GM21526 (cell line): ENCODE measurements at regions not wholly inside any gene's neighbourhood (a gene's known extent, or its start where the extent isn't known, plus 50 kb on each side); places are given as distances from the start of the nearest gene placed in this dataset.
"Not testable (repeated sequence)": the region's sequence is repeated elsewhere in the genome, so short reads cannot be mapped to it uniquely, and the experiment has no call there.

Source experiments
- ATAC-seq: cut with Tn5 transposase; IDR thresholded peaks from one replicate; pipeline ENCODE4 v1.9.1; 2021; ENCODE audit warnings: moderate library complexity; ENCODE audit not compliant: unreplicated experiment, low FRiP score

DNA sequence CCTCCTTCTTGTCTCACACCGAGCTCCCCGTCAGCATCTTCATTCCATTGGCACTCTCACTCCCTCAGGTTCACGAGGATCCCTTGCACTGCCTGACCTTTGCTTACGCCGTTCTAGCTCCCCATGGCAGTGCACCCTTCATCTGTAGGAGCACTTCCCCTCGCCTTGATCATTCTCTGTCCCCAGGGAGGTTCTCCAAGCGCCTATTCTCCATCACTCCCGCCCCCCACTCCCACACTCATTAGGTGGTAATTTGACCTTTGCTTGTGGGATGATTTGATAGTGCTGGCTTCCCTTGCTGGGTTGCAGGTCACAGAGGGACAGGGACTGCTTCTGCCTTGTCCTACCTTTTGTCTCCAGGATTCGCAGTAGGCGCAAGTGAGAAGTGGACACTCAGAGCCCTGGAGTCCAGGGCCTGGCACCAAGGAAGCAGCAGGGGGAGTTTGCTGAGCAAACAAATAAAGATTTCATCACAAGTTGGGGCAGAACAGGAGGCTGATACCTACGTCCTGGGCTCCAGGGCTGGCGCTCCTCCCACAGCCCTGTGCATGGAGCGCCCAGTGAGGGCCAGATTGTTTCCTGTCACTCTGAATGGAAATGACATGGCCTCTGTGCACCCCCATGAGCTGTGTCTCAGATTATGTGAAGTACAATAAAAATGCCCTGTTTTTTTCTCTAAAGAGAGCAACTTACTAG is 82.0 kb upstream of the RUNX3 start:
- no peak for ATAC-seq

- ATAC-seq = no peak
Measured at GRCh38 chr1:25011275-25011674, 81.2 kb upstream of the RUNX3 start.

- no peak for ATAC-seq
Measured at GRCh38 chr1:25009671-25010262, 79.7 kb upstream of the RUNX3 start.

- no peak for ATAC-seq
Measured at GRCh38 chr1:25008192-25008485, 78.1 kb upstream of the RUNX3 start.

GRCh38 chr1:25007390-25008191 is 77.5 kb upstream of the RUNX3 start:
- ATAC-seq = not testable (repeated sequence)

DNA sequence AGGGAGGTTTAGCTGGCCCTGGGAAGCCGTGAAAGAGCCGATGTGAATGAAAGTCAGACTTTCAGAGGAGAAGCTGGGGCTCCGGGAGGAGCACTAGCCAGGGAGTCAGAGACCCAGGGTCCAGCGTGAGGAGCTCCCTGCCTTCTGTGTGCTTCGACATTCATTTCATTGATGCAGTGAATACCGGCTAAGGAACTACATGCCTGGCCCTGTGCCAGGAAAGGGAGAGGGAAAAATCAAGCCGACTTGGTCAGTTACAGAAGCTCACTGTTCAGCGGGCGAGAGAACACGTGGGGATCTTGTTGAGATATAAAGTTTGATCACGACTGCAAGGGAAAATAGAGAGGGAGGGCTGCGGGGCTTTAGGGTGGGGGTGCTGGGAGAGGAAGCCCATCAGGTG is 76.7 kb upstream of the RUNX3 start:
- no peak for ATAC-seq

DNA sequence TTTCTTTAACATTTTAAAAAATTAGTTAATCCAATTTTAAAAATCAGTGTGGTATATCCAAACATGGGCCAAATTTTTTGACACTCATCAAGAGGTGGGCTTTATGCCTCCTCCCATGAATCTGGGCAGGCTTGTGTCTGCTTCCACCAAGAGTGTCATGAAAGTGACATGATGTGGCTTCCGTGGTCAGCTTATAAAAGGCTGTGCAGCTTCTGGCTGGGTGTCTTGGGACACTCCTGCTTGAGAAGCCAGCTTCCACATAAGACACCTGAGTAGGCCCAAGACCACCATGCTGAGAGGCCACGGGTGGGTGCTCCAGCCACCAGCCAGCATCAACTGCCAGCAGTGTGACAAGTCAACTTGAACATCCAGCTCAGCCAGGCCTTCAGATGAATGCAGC is 74.3 kb upstream of the RUNX3 start:
- ATAC-seq = no peak

DNA sequence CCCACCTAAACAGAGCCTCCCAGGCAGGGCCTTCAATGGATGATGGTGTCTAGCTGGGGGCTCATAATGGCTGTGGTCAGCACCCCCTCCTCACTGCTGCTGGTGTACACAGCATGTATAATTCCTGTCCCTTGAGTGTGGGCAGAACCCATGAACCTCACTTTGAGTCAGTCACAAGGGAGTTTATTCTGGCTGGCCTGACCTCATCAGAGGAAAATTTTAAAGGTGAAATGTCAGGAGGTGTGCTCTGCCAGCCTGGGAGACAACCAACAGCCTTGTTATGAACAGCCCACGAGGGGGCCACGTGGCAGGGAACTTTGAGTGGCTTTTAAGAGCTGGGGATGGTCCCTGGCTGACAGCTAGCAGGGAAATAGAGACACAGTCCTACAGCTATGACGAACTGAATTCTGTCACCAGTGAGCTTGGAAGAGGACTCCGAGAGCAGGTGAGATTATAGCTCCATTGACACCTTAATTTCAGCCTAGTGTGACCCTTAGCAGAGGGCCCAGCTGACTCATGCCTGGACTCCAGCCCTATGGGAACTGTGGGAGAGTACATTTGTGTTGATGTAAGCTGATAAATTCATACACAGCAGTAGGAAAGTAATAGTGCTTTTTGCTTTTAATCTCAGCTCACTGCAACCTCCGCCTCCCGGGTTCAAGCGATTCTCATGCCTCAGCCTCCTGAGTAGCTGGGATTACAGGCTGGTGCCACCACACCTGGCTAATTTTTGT is 73.5 kb upstream of the RUNX3 start:
- no peak for ATAC-seq

DNA sequence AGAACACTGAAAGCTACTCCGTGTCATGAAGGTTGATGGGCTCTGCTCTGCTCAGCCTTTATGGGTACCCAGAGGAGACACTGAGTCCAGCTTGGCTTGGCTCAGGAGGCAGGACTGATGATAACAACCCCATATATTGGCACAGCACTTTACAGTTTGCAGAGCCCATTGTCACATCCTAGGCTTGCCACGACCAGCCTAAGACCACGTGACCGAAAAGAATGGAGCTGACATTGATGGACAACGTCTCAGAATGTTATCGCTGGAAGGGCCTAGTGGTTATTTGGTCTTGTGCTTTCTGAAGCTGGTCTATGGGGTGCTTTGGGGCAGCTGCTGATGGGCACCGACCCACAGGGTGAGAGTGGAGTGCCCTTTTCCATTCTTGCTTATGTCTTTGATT is 72.9 kb upstream of the RUNX3 start:
- no peak for ATAC-seq

DNA sequence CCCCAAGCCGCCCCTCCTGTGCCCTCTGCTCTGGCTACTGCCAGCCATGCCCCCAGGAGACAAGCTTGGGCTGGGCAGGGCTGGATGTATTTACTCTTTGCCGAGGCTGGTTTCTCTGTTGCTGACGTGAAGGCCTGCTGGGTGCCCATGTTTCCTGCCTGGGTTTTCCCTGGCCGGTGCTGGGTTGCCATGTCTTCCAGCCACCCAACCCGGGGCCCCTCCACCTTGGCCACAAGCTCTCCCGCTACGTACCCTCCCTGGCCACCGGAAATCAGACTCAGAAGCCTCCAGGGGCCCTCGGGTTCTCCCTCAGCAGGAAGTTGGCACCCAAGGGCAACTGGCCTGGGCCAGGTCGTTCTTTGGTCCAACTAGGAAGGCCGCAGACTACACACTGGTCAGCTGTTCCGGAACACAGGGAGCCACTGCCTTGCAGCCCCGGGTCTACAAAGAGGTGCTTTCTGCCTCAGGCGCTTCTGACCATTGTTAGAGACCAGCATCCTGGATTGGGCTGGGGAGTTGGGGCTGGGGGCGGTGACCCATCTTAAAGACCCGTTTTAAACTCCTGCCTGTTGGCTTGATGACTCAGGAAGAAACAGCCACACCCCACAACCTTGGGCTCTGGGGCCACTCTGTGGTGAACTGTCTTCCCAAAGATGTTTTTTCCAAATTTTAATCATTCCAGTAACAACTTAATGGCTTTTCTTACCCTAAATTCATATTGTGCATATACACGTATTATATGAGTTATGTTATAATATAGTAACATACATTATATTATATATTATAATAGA is 71.2 kb upstream of the RUNX3 start:
- ATAC-seq = no peak

DNA sequence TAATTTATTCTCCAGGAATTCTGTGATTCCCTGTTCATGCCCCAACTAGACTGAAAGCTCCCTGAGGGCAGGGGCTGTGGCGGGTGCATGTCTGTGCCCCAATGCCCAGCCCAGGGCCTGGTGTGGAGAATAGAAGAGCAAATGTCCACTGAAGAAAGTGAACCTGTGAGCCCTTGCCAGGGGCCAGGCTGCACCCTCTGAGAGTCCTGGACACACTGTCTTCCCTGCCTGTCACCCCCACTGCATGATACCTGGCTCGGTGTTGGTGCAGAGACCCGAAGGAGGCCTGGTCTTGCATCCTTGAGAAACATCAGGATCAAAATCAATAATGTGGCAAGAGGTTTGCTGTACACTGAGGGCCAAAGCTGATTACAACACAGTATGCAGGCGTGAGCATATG is 69.8 kb upstream of the RUNX3 start:
- ATAC-seq = no peak

DNA sequence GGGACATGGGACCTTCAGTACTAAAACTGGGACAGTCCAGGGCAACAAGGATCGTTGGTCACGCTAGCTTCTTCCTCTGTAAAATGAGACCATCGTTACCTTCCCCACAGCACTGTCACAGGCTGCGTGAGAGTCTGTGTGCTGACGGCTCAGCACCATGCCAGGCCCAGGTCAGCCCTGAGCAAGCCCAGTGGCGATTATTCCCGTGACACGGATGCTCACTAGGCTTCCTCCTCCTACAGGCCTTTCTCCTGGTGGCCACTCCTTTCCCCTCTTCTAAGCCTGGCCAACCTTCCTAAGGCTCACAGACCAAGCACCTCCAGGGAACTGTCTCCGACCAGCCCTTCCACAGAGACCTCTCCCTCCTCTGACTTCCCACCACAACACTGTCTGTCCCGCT is 69.3 kb upstream of the RUNX3 start:
- no peak for ATAC-seq

DNA sequence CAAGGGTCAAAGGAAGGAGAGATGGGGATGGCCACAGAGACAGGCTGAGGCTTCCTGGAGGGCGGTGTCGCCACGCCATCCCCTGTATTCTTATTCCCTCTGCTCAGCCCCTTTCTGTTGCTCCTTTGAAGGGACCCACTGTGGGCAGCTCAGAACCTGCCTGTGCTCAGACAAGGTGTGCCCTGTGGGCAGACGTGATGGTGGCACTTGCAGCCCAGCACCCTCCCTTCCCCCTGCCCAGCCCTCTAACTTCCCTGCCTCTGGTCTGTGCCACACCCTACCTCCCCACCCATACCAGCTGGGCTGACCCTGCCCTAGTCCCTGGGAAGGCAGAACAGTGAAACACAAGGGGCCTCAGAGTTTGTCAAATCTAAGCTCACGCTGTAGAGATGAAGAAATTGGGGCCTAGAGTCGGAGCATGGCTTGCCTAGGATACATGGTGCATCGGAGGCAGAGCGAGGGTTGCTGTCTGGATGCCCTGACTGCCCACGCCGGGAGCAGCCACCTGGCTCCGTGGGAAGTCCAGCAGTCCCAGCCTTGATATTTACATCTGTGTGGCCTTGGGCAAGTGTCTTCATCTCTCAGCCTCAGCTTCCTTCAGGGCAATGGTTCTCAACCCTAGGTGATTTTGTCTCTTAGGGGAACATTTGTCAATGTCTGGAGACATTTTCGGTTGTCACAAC is 68.6 kb upstream of the RUNX3 start:
- no peak for ATAC-seq

- no peak for ATAC-seq
Measured at GRCh38 chr1:24996983-24997893, 67.2 kb upstream of the RUNX3 start.

DNA sequence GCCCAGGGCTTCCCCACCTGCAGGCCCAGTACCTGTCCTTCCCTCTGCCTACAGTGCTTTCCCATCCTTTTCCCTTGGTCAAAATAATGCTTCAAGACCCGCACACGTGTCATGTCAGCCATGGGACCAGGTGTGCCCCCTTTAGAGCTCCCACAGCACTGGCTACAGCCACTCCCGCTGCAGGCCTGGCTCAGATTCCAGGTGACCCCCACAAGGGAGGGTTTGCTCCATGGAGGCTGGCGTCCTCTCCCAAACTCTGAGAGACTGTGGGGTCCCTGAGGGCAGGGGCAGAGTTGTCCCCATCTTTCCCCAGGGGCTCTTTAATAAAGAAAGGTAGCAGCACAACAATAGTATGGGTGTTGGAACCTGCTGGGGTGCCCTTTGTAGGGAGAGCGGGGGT is 66.4 kb upstream of the RUNX3 start:
- no peak for ATAC-seq

GRCh38 chr1:24995661-24996060 is 65.6 kb upstream of the RUNX3 start:
- ATAC-seq = no peak

DNA sequence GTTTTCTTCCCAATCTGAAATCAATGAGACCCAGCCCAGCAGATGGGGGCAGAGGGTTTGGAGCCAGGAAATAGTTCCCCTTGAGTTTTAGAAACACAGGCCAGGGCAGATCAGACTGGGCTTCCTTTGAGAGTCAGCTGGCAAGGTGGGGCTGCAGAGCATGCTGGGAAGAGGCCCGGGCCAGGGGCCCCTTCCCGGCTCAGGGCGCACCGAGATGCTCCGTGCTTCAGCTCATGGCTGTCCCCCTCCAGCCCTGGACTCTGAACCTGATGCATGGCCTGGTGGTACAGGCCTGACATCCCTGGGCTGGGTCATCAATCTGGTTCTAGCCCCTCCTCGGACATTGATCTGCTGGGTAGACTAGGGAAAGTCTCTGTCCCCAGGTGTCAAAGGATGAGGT is 65.1 kb upstream of the RUNX3 start:
- ATAC-seq = no peak

- ATAC-seq = no peak
Measured at GRCh38 chr1:24993871-24994580, 64.0 kb upstream of the RUNX3 start.
